K562 (cell line): ENCODE measurements at regions not wholly inside any gene's neighbourhood (a gene's known extent, or its start where the extent isn't known, plus 50 kb on each side); places are given as distances from the start of the nearest gene placed in this dataset.

Experiments used
- BHLHE40 ChIP-seq: IDR thresholded peaks from 2 replicates; pipeline ENCODE4 v1.6.1; 2011; ENCODE audit warnings: low read length, improper control_type of control experiment
- BRF1 ChIP-seq: IDR thresholded peaks from 3 replicates; pipeline ENCODE4 v1.6.1; 2011; ENCODE audit warnings: borderline replicate concordance, mild to moderate bottlenecking; ENCODE audit not compliant: insufficient read length; ENCODE audit errors: extremely low read depth
- CBFA2T2 ChIP-seq: fragments of 450-650 bp; conservative IDR thresholded peaks from 2 replicates; pipeline ENCODE4 v1.6.1; 2017; ENCODE audit warnings: mild to moderate bottlenecking
- EWSR1 ChIP-seq: fragments of 450-650 bp; IDR thresholded peaks from 2 replicates; pipeline ENCODE4 v1.6.1; 2018; ENCODE audit warnings: borderline replicate concordance, mild to moderate bottlenecking, low read depth, moderate library complexity; ENCODE audit not compliant: partially characterized antibody
- FUS ChIP-seq: fragments of 200-400 bp; formaldehyde crosslinking; optimal IDR thresholded peaks from 2 replicates; pipeline ENCODE3; 2017; ENCODE audit warnings: low read depth, low read length
- GTF2B ChIP-seq: IDR thresholded peaks from 2 replicates; pipeline ENCODE4 v1.6.1; 2011; ENCODE audit not compliant: insufficient read length; ENCODE audit errors: extremely low read depth
- KHSRP ChIP-seq: fragments of 450-650 bp; IDR thresholded peaks from 2 replicates; pipeline ENCODE4 v1.6.1; 2017
- MBD2 ChIP-seq: sonication (generic); IDR thresholded peaks from 2 replicates; pipeline ENCODE4 v1.6.1; 2016; ENCODE audit warnings: low read depth, borderline replicate concordance
- MIER1 ChIP-seq: fragments of 450-650 bp; IDR thresholded peaks from 2 replicates; pipeline ENCODE4 v1.6.1; 2016; ENCODE audit warnings: antibody characterized with exemption, mild to moderate bottlenecking, low read depth
- MNT ChIP-seq, 2 experiments: fragments of 450-650 bp; conservative IDR thresholded peaks; 2 replicates each; pipeline ENCODE4 v1.6.1; 2017; ENCODE audit warnings: mild to moderate bottlenecking in 2 of 2, moderate library complexity in 2 of 2
- NEUROD1 ChIP-seq: fragments of 150-350 bp; IDR thresholded peaks from 2 replicates; pipeline ENCODE4 v1.6.1; 2014; ENCODE audit warnings: borderline replicate concordance, low read length, low read depth; ENCODE audit not compliant: partially characterized antibody
- NR3C1 ChIP-seq: sonication (generic); formaldehyde crosslinking; IDR thresholded peaks from 2 replicates; pipeline ENCODE4 v1.8.1; 2022; ENCODE audit warnings: missing genetic modification reagents
- POU5F1 ChIP-seq: fragments of 150-350 bp; IDR thresholded peaks from 2 replicates; pipeline ENCODE4 v1.6.1; 2014; ENCODE audit warnings: borderline replicate concordance, low read length, low read depth, mild to moderate bottlenecking; ENCODE audit not compliant: partially characterized antibody
- RBM17 ChIP-seq: fragments of 200-400 bp; formaldehyde crosslinking; IDR thresholded peaks from 2 replicates; pipeline ENCODE4 v1.6.1; 2017; ENCODE audit warnings: low read depth, mild to moderate bottlenecking, low read length, borderline replicate concordance
- SNAPC5 ChIP-seq: fragments of 250-450 bp; sonication (Bioruptor Pico); IDR thresholded peaks from 2 replicates; pipeline ENCODE4 v1.8.0; 2021; ENCODE audit warnings: moderate library complexity, mild to moderate bottlenecking, inconsistent platforms
- SP1 ChIP-seq: sonication (generic); formaldehyde crosslinking; IDR thresholded peaks from 2 replicates; pipeline ENCODE4 v1.8.1; 2022; ENCODE audit warnings: mild to moderate bottlenecking, missing genetic modification reagents
- SRSF9 ChIP-seq: fragments of 200-400 bp; formaldehyde crosslinking; IDR thresholded peaks from 2 replicates; pipeline ENCODE4 v1.6.1; 2017; ENCODE audit warnings: low read depth, low read length, borderline replicate concordance
- TGIF2 ChIP-seq: sonication (generic); formaldehyde crosslinking; IDR thresholded peaks from 2 replicates; pipeline ENCODE4 v1.8.1; 2022; ENCODE audit warnings: mild to moderate bottlenecking, missing genetic modification reagents, moderate library complexity
- ZFP30 ChIP-seq: fragments of 250-450 bp; sonication (Bioruptor Pico); IDR thresholded peaks from 2 replicates; pipeline ENCODE4 v1.8.0; 2022; ENCODE audit warnings: moderate library complexity, mild to moderate bottlenecking, inconsistent platforms, borderline replicate concordance
- ZNF174 ChIP-seq: fragments of 250-450 bp; sonication (Bioruptor Pico); IDR thresholded peaks from 2 replicates; pipeline ENCODE4 v1.4.0; 2020; ENCODE audit warnings: mild to moderate bottlenecking
- ZNF511 ChIP-seq: sonication (generic); formaldehyde crosslinking; IDR thresholded peaks from 2 replicates; pipeline ENCODE4 v1.8.0; 2022; ENCODE audit warnings: mild to moderate bottlenecking, missing genetic modification reagents
- ZNF586 ChIP-seq: fragments of 450-650 bp; formaldehyde crosslinking; conservative IDR thresholded peaks from 2 replicates; pipeline ENCODE4 v1.4.0; 2020; ENCODE audit warnings: mild to moderate bottlenecking, moderate library complexity
- ZNF695 ChIP-seq: fragments of 450-650 bp; formaldehyde crosslinking; IDR thresholded peaks from 2 replicates; pipeline ENCODE4 v1.4.0; 2020; ENCODE audit warnings: mild to moderate bottlenecking, moderate library complexity
- TF ChIP-seq, protein P1 (sequence below): IDR thresholded peaks from 3 replicates; pipeline ENCODE4 v1.6.1; 2011; ENCODE audit warnings: borderline replicate concordance, mild to moderate bottlenecking; ENCODE audit not compliant: insufficient read length, insufficient read depth

DNA sequence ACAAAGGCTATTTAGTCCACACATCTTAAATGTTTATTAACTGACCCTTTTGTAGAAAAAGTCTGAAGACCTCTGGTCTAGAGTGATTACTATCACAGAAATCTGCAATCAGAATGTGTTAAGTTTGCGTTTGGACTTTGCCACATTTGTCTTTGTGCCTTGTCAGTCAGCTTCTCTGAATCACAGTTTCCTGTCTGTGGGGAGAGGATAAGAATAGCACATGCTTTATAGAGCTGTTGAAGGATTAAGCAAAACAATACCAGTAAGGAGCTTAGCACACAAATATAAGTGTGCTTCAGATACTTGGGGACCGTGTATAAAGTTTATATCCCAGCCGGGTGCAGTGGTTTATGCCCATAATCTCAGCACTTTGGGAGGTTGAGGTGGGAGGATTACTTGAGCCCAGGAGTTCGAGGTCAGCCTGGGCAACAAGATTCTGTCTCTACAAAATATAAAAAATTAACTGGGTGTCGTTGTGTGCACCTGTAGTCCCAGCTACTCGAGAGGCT, 63.0 kb upstream of the BTG1 start (continued):
- TF ChIP-seq SNAPC5 (CRISPR knock-in tag) (no peak), KHSRP (no peak), ZFP30 (CRISPR knock-in tag) (no peak), ZNF586 (no peak), ZNF511 (CRISPR knock-in tag) (no peak), RBM17 (no peak), BRF1 (no peak), EWSR1 (no peak), FUS (no peak), ZNF695 (CRISPR knock-in tag) (no peak), MIER1 (no peak), NEUROD1 (no peak), TGIF2 (CRISPR knock-in tag) (no peak), SRSF9 (no peak), GTF2B (no peak), MNT (conservative IDR thresholded peaks at IDR 0.05) (0 out of 4 replicates have a peak, but pooled peaks of 1 of the 2 experiments have one; percentile 29), CBFA2T2 (peak; percentile 68), BHLHE40 (peak; percentile 51; the same call in 1 of the 2 replicates), POU5F1 (no peak), NR3C1 (no peak), SP1 (CRISPR knock-in tag) (no peak), MBD2 (no peak), ZNF174 (no peak)
- TF ChIP-seq, protein P1, sequence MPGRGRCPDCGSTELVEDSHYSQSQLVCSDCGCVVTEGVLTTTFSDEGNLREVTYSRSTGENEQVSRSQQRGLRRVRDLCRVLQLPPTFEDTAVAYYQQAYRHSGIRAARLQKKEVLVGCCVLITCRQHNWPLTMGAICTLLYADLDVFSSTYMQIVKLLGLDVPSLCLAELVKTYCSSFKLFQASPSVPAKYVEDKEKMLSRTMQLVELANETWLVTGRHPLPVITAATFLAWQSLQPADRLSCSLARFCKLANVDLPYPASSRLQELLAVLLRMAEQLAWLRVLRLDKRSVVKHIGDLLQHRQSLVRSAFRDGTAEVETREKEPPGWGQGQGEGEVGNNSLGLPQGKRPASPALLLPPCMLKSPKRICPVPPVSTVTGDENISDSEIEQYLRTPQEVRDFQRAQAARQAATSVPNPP, result no peak
